Activated CD4-positive, alpha-beta T cell treated with anti-CD3 and anti-CD28 coated beads, Interleukin-2, Interleukin-4, amounts not matched to agents 100 ng/mL and 50 ng/mL, durations not matched to agents 16 hours and 8 hours (primary cell): ENCODE measurements at regions not wholly inside any gene's neighbourhood (a gene's known extent, or its start where the extent isn't known, plus 50 kb on each side); places are given as distances from the start of the nearest gene placed in this dataset.
"Not testable (repeated sequence)": the region's sequence is repeated elsewhere in the genome, so short reads cannot be mapped to it uniquely, and the experiment has no call there.

Experiments used
- DNase-seq: peaks from one replicate; pipeline ENCODE4 v3.0.0-alpha.2; 2020; ENCODE audit warnings: low spot score

DNA sequence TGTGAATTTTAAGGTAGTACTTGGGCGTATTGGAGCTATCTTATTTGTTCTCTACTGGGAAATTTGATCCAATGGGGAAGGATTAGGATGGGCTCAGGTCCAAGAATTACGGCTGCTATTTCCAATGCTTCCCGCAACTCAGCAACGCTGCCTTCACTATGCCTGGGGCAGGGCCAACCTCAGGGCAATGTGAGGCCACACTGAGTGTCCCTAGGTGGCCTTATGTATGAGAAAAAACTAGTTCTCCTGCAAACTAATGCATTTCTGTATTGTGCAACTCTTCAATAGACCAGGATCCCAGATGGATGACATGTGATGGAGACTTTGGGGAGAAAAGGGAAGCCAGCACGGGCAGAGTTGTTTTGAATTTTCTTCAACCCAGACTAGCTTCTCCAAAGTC is 168.1 kb downstream of the DUSP10 start:
- no peak for DNase-seq

GRCh38 chr1:221574529-221574928 is 167.4 kb downstream of the DUSP10 start:
- DNase-seq, result no peak

DNA sequence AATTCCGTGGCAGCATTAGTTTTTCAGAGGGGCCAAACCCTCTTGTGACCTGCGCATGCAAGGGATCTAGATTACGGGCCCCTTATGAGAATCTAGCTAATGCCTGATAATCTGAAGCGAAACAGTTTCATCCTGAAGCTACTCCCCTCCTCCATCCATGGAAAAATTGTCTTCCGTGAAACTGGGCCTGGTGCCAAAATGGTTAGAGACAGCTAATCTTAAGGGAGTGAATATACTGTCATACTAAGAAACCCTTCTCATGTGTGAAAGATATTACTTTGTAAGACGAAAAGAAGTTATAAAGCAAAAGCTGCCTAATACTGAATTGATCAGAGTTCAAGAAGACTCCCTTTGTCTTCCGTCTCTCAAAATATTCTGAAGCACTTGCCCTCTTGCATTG is 166.3 kb downstream of the DUSP10 start:
- no peak for DNase-seq

DNA sequence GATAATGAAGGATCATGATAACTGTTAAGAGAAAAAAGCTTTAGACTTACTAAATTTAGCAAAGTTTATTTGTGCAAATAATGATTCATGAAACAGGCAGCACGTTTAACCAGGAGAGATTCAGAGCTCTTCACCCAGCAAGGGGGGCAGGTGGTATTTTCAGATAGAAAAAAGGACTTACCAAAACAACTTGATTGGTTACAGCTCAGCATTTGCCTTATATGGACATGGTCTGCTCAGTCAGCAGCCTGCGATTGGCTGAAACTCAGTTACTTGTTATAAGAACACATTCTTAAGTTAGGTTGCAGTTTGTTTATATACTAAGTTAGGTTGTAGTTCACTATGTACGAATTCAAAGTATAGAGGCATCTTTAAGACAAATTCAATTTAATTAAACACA is 165.6 kb downstream of the DUSP10 start:
- no peak for DNase-seq

GRCh38 chr1:221583465-221583864 is 158.4 kb downstream of the DUSP10 start:
- no peak for DNase-seq

DNA sequence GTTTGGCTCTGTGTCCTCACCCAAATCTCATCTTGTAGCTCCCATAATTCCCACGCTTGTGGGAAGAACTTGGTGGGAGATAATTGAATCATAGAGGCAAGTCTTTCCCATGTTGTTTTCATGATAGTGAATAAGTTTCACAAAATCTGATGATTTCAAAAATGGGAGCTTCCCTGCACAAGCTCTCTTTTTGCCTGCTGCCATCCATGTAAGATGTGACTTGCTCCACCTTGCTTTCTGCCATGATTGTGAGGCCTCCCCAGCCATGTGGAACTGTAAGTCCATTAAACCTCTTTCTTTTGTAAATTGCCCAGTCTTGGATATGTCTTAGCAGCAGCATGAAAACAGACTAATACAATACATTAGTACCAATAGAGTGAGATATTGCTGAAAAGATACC is 154.9 kb downstream of the DUSP10 start:
- not testable (repeated sequence) for DNase-seq

DNA sequence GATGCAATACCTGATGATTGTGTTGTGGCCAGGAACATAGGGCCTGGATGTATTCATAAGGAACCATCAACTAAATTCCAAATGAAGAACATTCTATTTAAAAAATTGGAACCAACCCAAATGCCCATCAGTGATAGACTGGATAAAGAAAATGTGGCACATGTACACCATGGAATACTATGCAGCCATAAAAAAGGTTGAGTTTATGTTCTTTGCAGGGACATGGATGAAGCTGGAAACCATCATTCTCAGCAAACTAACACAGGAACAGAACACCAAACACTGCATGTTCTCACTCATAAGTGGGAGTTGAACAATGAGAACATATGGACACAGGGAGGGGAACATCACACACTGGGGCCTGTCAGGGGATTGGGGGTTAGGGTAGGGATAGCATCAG is 150.6 kb downstream of the DUSP10 start:
- not testable (repeated sequence) for DNase-seq

DNA sequence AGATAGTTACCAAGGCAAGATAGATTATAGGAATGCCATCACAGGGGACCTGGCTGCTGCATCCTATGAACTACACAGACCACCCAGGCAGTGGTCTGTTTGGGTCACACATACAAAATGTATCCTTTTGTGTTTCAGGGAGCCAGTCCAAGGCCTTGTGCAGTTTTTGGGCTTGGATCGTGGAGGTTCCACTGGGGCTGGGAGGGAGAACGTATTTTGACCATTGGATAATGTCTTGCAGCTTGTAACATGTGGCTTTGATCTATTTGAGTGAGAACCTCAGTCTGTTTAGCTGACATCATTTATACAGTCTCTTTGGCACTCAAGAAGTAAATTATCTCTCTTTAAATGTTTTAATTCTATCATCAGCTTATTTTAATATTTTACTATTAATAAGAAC is 147.3 kb downstream of the DUSP10 start:
- no peak for DNase-seq

DNA sequence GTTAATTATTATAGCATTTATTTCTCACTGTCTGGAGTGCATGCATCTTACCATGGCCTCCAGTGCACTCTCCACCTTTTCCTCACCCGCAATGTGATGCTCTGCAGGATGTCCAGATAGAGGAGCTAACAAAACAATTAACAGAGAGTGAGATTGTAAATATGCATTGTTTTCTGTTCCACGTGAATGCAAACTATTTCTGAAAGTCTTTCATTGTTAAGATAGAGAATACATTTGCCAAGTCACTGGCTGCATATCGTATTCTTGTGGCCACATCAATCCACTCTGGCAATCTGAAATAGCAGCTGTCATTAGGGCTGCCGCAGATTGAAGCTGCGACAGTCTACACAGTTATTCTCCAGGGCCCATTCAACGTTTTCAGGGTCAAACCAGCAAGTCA is 143.8 kb downstream of the DUSP10 start:
- no peak for DNase-seq

GRCh38 chr1:221601166-221601565 is 140.7 kb downstream of the DUSP10 start:
- DNase-seq, result no peak

DNA sequence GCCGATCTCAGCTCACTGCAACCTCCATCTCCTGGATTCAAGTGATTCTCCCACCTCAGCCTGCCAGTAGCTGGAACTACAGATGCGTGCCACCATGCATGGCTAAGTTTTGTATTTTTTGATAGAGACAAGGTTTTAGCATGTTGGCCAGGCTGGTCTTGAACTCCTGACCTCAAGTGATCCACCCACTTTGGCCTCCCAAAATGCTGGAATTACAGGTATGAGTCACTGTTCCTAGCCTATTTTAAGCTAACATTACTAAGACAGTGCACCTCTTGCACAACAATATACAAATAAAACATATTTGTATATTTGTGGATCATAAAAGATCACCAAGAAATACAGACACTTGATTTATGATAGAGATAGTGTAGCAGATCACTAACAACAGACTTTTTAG is 139.1 kb downstream of the DUSP10 start:
- no peak for DNase-seq

- not testable (repeated sequence) for DNase-seq
Observed at GRCh38 chr1:221604390-221604789, 137.5 kb downstream of the DUSP10 start.

- no peak for DNase-seq
Observed at GRCh38 chr1:221604948-221605347, 136.9 kb downstream of the DUSP10 start.

GRCh38 chr1:221605569-221605968 is 136.3 kb downstream of the DUSP10 start:
- no peak for DNase-seq

DNA sequence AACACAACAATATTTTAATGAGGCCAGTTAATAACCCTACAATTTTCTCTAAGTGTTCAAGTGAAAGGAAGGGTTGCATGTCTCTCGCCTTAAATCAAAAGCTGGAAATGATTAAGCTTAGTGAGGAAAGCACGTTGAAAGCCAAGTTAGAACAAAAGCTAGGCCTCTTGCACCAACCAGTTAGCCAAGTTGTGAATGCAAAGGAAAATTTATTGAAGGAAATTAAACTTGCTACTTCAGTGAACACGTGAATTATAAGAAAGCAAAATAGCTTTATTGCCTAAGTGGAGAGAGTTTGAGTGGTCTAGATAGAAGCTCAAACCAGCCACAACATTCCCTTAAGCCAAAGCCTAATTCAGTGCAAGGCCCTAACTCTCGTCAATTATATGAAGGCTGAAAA is 135.6 kb downstream of the DUSP10 start:
- no peak for DNase-seq

DNA sequence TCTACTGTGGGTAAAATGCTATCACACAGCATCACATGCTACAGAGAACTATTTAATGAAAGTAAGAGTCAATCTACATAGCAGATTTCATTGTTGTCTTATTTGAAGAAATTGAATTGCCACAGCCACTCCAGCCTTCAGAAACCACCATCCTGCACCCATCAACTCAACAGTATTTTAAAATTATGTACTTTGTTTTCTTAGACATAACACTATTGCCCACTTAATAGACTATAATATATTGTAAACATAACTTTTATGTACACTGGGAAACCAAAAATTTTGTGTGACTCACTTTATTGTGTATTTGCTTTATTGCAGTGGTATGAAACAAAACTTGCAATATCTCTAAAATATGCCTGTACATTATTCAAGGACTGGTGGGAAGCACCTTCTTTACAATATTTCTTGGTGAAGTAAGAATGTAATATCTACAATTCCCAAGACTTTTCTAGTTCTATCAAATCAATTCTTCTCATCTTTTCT is 133.0 kb downstream of the DUSP10 start:
- DNase-seq, result no peak

DNA sequence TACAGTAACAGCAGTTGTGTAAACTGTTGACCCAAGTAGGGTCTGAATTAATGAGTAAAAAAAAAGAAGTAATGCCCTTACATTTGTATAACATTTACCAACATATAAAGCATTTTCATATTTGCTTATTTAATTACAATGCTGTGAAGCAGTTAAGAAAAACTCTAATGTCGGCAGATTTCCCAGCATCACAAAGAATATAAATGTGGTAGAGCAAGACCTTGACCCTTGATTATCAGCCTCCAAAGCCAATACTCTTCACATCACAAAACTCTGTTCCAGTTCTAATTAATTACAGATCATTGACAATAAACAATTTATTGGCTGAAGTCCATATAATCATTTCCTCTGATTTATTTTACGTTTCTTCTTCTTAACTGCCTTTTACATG is 130.2 kb downstream of the DUSP10 start:
- no peak for DNase-seq

- peak; percentile 13 for DNase-seq
Observed at GRCh38 chr1:221612047-221612777, 129.7 kb downstream of the DUSP10 start.

- DNase-seq, result no peak
Observed at GRCh38 chr1:221620437-221621384, 121.2 kb downstream of the DUSP10 start.

DNA sequence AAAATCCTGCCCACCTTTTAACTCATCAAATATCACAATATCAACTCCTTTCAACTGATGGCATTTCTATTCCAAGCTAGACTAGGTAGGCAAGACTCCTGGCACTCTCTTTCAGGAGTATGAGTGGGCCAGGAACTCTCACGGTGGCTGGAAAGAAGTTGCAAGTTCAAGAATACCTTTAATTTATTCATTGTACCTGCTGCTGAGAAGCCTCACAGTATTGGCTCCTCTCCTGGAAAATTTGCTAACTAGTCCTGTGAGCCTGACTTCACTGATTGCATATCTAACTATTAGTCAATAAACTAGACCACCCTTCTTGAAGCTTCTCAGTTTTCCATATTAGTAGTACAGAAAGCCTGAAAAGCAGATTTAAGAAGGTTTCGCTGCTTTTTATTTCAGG is 120.2 kb downstream of the DUSP10 start:
- DNase-seq, result no peak

DNA sequence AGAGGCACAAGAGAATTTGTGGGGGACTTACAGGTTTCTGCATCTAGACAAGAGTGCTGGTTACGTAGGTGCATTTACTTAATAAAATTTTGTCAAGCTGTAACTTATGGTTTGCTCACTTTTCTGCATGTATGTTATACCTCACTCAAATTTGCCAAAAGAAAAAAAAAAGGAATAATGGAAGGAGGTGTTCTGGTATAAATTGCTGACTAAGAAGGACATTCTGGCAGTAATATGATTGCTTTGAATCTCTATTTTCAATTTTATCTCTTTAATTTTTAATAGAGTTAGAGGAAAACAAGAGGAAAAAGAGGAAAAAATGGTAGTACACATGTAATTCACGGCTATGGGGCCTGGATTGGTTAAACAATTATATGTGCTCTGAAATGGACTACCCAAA is 119.5 kb downstream of the DUSP10 start:
- no peak for DNase-seq

- DNase-seq, result no peak
Observed at GRCh38 chr1:221625026-221625425, 116.9 kb downstream of the DUSP10 start.

- no peak for DNase-seq
Observed at GRCh38 chr1:221626041-221626440, 115.8 kb downstream of the DUSP10 start.
